Gastroesophageal sphincter (tissue), 4 donors: ENCODE measurements at regions not wholly inside any gene's neighbourhood (a gene's known extent, or its start where the extent isn't known, plus 50 kb on each side); places are given as distances from the start of the nearest gene placed in this dataset.
"Not testable (repeated sequence)": the region's sequence is repeated elsewhere in the genome, so short reads cannot be mapped to it uniquely, and the experiment has no call there.

Experiments
- ATAC-seq: fragments of 150-250 bp; one replicate; pipeline ENCODE4 v1.9.1; 2016; ENCODE audit warnings: mild to moderate bottlenecking, moderate library complexity
- H3K27ac ChIP-seq, 4 donors: fragments of 200-600 bp; sonication (generic) in 3 of 4; 1 replicate in 3 of 4; 2 replicates in 1 of 4; pipeline ENCODE4 v1.5.1; 2016 to 2019
- H3K27me3 ChIP-seq: fragments of 200-600 bp; sonication (generic); one replicate; pipeline ENCODE4 v1.5.1; 2019
- H3K36me3 ChIP-seq, 2 donors: fragments of 200-600 bp; sonication (generic); one replicate each; pipeline ENCODE4 v1.5.1; 2019; ENCODE audit warnings: control low read depth in 1 of 2
- H3K4me1 ChIP-seq, 3 donors: fragments of 200-600 bp; sonication (generic); 1 replicate in 2 of 3; 2 replicates in 1 of 3; pipeline ENCODE4 v1.5.1; 2016 to 2019; ENCODE audit warnings: control low read depth in 2 of 3
- H3K4me3 ChIP-seq, 2 donors: fragments of 200-600 bp; sonication (generic); one replicate each; pipeline ENCODE4 v1.5.1; 2019; ENCODE audit warnings: mild to moderate bottlenecking in 1 of 2, moderate library complexity in 1 of 2
- H3K9me3 ChIP-seq, 3 donors: fragments of 200-600 bp; sonication (generic); one replicate each; pipeline ENCODE4 v1.5.1; 2017 to 2019; ENCODE audit warnings: control low read depth in 2 of 3
- EP300 ChIP-seq: sonication (generic); formaldehyde crosslinking; IDR thresholded peaks from one replicate; pipeline ENCODE4 v1.6.1; 2017; ENCODE audit warnings: antibody characterized with exemption, mild to moderate bottlenecking
- POLR2A ChIP-seq, 2 donors: fragments of 450-650 bp; IDR thresholded peaks; one replicate each; pipeline ENCODE4 v1.6.1; 2017; ENCODE audit warnings: antibody characterized with exemption in 2 of 2, mild to moderate bottlenecking in 2 of 2, moderate library complexity in 1 of 2
- POLR2AphosphoS5 ChIP-seq: sonication (generic); formaldehyde crosslinking; IDR thresholded peaks from one replicate; pipeline ENCODE4 v1.6.1; 2017; ENCODE audit warnings: antibody characterized with exemption
- WGBS, 2 donors: methylation state at CpG; one replicate each; pipeline ENCODE4 v1.1.5; 2018; ENCODE audit warnings: low coverage in 1 of 2; 5-methylcytosine and 5-hydroxymethylcytosine counted together
- TF ChIP-seq, protein P1 (sequence below), 4 experiments: fragments of 200-600 bp in 2 of 4; fragments of 450-650 bp in 2 of 4; sonication (generic) in 1 of 4; IDR thresholded peaks; one replicate each; pipeline ENCODE4 v1.5.1; 2017 to 2019; ENCODE audit warnings: antibody characterized with exemption in 4 of 4, mild to moderate bottlenecking in 2 of 4, moderate library complexity in 2 of 4

DNA sequence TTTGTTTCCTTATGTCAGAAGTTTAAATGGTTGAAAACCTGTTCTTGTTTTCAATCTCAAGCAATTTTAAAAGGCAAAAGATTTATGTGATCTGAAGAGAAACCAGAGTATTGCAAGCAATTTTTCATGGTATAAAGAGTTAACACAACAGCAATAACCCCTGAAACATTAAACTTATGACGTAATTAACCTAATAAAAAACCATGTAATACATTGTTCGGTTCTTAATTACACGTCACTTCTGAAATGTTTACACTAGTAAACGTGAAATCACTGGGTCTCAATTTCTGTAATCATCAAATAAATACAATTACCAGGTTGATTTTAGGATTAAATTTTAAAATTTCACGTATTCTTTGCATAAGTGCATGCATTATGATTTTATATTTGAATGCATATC lies 914.5 kb downstream of the NLGN4X start:
- TF ChIP-seq POLR2AphosphoS5 (no peak), POLR2A (IDR thresholded peaks at IDR 0.05) (no peak), EP300 (no peak)
- TF ChIP-seq, protein P1, sequence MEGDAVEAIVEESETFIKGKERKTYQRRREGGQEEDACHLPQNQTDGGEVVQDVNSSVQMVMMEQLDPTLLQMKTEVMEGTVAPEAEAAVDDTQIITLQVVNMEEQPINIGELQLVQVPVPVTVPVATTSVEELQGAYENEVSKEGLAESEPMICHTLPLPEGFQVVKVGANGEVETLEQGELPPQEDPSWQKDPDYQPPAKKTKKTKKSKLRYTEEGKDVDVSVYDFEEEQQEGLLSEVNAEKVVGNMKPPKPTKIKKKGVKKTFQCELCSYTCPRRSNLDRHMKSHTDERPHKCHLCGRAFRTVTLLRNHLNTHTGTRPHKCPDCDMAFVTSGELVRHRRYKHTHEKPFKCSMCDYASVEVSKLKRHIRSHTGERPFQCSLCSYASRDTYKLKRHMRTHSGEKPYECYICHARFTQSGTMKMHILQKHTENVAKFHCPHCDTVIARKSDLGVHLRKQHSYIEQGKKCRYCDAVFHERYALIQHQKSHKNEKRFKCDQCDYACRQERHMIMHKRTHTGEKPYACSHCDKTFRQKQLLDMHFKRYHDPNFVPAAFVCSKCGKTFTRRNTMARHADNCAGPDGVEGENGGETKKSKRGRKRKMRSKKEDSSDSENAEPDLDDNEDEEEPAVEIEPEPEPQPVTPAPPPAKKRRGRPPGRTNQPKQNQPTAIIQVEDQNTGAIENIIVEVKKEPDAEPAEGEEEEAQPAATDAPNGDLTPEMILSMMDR (IDR thresholded peaks at IDR 0.05): no peak
- Histone ChIP-seq H3K27ac (no peak overlapping the region), H3K27me3 (no peaks in the 10 kb centered on the region), H3K4me3 (no peak overlapping the region), H3K4me1 (no peaks in the 10 kb centered on the region), H3K36me3 (no peaks in the 10 kb centered on the region), H3K9me3 (no peaks in the 10 kb centered on the region)
- no peak for ATAC-seq
- 63 to 69% methylated on average over 5 of the region's 5 CpGs for WGBS, 2 donors

DNA sequence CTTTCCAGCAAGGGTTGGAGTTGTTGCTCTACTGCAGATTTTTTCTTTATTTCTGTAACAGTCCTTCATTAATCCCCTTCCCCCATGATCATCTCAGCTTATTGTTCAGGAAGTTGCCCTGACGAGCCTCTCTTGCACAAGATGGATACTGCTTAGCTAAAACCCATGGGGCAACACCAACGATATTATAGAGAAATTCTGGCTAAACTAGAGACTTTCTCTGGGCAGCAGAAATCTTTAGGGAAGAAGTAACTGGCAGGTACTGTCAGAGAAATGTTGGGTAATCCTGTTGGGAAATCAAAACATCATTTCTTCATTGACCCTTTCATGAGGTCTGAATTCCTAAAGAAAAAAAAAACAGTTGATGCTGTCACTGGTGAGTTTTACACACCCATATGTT lies 921.3 kb downstream of the NLGN4X start:
- Histone ChIP-seq H3K36me3 (no peaks in the 10 kb centered on the region), H3K9me3 (no peaks in the 10 kb centered on the region), H3K4me3 (no peak overlapping the region), H3K27me3 (no peaks in the 10 kb centered on the region), H3K4me1 (no peaks in the 10 kb centered on the region), H3K27ac (no peak overlapping the region)
- TF ChIP-seq EP300: no peak
- WGBS, 2 donors: 33 to 38% methylated on average over 2 of the region's 2 CpGs
- no peak for ATAC-seq

DNA sequence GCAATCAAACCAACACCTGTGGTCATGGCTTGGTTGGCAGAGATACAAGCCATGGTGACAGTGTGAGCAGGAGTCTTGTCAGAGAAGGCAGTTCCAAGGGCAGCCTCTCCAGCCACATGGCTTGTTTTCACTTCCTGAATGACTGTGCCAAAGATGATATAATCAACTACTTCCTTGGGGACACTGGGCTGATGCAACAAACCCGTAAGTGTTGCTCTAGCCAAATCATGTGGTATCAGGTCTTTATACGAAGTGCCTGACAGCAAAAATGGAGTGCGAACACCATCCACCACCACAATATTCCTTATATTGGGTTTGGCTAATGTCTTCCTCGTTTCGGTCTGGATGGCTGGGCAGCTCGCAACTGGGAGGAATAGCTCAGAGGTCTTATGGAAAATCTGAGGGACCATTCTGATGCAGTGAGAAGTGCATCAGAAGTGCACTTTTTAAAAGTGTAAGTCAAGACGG lies 922.0 kb downstream of the NLGN4X start:
- H3K4me3 ChIP-seq: no peak overlapping the region
- WGBS, 2 donors: 100% methylated on average over 2 of the region's 7 CpGs; no CpG with 5 or more reads in 1 of the 2 donors
- H3K9me3 ChIP-seq: no peaks in the 10 kb centered on the region
- no peak overlapping the region for H3K27ac ChIP-seq
- no peak for ATAC-seq
- no peak for TF ChIP-seq POLR2AphosphoS5
- TF ChIP-seq, protein P1 (IDR thresholded peaks at IDR 0.05): no peak
- TF ChIP-seq POLR2A (IDR thresholded peaks at IDR 0.05): no peak
- TF ChIP-seq EP300: no peak
- no peaks in the 10 kb centered on the region for H3K36me3 ChIP-seq
- no peaks in the 10 kb centered on the region for H3K27me3 ChIP-seq
- no peaks in the 10 kb centered on the region for H3K4me1 ChIP-seq

DNA sequence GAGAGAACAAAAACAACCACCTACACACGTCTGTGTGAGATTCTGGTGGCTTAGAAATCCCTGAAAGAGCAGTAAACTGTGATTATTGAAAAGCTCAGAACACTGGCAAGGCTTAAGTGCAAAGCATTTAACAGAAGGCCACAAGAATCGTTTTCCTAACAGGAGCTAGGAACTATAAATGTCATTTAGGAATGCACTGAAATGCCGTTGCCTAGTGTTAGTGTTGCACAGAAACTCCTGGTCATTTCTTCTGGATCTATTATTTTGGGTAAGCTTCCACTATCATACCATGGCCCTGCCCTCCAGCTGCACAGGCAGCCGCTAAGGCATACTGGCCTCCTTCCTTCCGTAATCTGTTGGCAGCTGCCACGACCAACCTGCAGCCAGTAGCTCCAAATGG lies 923.2 kb downstream of the NLGN4X start:
- Histone ChIP-seq H3K27ac (no peak overlapping the region), H3K9me3 (no peaks in the 10 kb centered on the region), H3K36me3 (no peaks in the 10 kb centered on the region), H3K4me3 (no peak overlapping the region), H3K27me3 (no peaks in the 10 kb centered on the region), H3K4me1 (no peaks in the 10 kb centered on the region)
- TF ChIP-seq EP300 (no peak), POLR2AphosphoS5 (no peak), POLR2A (IDR thresholded peaks at IDR 0.05) (no peak)
- ATAC-seq: no peak
- WGBS, 2 donors: 47% methylated on average over 6 of the region's 6 CpGs; no CpG with 5 or more reads in 1 of the 2 donors

DNA sequence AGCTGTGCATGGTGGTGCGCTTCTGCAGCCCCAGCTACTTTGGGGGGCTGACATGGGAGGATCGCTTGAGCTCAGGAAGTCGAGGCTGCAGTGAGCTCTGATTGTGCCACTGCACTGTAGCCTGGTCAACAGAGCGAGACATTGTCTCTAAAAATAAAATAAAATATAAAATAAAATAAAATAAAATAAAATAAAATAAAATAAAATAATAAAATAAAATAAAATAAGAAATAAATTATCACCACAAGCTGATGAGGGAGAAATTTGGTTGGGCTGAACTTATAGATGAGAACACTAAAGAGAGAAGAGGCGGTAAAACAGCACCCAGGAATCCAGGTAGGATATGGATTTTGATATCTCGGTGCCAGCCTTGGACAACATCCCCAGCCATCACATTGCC lies 933.7 kb downstream of the NLGN4X start:
- TF ChIP-seq POLR2AphosphoS5 (no peak), EP300 (no peak), POLR2A (IDR thresholded peaks at IDR 0.05) (no peak)
- TF ChIP-seq, protein P1 (IDR thresholded peaks at IDR 0.05): no peak
- Histone ChIP-seq H3K9me3 (no peaks in the 10 kb centered on the region), H3K4me3 (no peak overlapping the region), H3K27ac (no peak overlapping the region), H3K4me1 (no peaks in the 10 kb centered on the region), H3K27me3 (no peaks in the 10 kb centered on the region), H3K36me3 (no peaks in the 10 kb centered on the region)
- ATAC-seq: no peak
- 90 to 91% methylated on average over 5 to 6 of the region's 6 CpGs for WGBS, 2 donors

DNA sequence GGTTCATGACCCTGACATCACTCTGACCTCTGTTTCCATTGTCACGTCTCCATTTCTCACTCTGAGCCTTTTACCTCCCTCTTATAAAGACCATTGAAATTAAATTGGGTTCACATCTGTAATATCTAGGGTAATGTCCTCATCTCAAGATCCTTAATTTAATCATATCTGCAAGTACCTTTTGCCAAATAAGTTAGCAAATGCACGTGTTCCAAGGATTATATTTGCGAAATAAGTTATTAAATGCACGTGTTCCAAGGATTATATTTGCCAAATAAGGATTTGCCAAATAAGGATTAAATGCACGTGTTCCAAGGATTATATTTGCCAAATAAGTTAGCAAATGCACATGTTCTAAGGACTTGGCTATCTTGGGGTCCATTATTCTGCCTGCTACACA lies 938.0 kb downstream of the NLGN4X start:
- TF ChIP-seq POLR2A (IDR thresholded peaks at IDR 0.05): no peak
- TF ChIP-seq EP300: no peak
- TF ChIP-seq, protein P1 (IDR thresholded peaks at IDR 0.05): no peak
- no peak for TF ChIP-seq POLR2AphosphoS5
- WGBS, 2 donors: 50 to 74% methylated on average over 3 to 5 of the region's 5 CpGs
- Histone ChIP-seq H3K4me1 (no peaks in the 10 kb centered on the region), H3K27me3 (no peaks in the 10 kb centered on the region), H3K4me3 (no peak overlapping the region), H3K9me3 (no peaks in the 10 kb centered on the region), H3K27ac (no peak overlapping the region), H3K36me3 (no peaks in the 10 kb centered on the region)
- no peak for ATAC-seq

DNA sequence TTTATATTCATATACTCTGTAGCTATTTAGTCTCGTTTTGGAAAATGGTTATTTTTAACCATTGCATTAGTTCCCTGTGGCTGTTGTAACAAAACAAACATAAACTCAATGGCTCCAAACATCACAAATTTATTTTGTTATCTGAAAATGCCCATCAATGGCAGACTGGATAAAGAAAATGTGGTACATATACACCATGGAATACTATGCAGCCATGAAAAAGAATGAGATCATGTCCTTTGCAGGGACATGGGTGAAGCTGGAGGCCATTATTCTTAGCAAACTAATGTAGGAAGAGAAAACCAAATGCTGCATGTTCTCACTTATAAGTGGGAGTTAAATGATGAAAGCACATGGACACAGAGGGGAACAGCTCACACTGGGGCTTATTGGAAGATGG lies 938.7 kb downstream of the NLGN4X start:
- not testable (repeated sequence) for H3K4me1 ChIP-seq, H3K27ac ChIP-seq, H3K27me3 ChIP-seq, H3K36me3 ChIP-seq, H3K9me3 ChIP-seq, ATAC-seq, H3K4me3 ChIP-seq
- WGBS, 2 donors: 64 to 100% methylated on average over 1 of the region's 1 CpG
